SKM-1 treated with dmso at 0.1 percent for 144 hours (cell line): ENCODE measurements at regions not wholly inside any gene's neighbourhood (a gene's known extent, or its start where the extent isn't known, plus 50 kb on each side); places are given as distances from the start of the nearest gene placed in this dataset.

Experiments
- DNase-seq: peaks from one replicate; lab custom pipeline; 2025; ENCODE audit not compliant: unreplicated experiment; lab: John Stamatoyannopoulos, UW

DNA sequence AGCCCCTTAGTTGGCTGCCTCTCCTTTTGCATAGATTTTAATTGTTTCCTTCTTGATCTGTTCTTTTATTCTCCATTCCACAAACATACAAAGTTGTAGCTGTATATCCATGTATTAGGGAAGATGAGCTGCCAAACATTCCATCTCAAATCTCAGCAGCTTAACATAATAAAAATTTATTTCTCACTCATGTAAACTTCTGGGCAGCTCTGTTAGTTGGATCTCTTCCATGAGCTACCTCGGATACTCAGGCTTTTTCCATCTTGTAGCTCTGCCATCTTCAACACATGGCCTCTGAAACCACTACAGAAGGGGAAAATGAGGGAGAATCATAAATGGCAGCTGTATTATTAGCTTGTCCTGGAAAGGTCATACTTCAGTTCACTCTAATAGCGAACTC is 149.4 kb upstream of the BMP2 start:
- no peak for DNase-seq

GRCh38 chr20:6616421-6616820 is 151.1 kb upstream of the BMP2 start:
- DNase-seq: no peak

DNA sequence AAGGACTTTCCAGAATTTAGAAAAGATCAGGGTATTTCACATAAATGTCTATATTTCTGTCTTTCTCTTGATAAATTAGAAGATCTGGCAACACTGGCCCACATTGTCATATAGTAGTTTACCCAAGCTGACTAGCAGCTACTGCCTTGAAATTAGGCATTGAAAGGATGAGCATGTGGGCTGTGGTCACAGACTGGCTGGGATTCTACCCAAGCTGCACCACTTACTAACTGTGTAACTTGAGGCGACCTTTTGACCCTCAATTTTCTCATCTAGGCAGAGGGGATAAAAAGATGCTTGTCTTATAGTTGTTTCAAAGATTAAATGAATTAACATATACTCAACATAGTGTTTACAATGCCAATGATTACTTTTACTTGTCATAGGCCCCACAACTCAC is 152.7 kb upstream of the BMP2 start:
- DNase-seq: no peak

- DNase-seq: no peak
Measured at GRCh38 chr20:6613280-6613861, 154.1 kb upstream of the BMP2 start.

DNA sequence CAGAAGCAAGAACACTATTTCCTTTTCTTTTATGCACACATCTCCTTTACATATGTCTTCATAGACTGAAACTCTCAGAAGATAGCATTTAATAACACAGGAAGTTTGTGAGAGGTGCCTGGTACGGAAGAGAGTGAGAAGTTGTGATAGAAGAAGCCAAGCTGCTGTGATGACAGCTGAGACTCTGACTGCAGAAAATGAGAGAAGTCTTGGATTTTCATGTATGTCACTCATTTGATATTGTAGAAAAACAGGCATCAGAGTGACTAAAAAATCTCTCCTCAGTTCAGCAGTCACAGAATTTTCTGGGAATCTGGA is 154.9 kb upstream of the BMP2 start:
- no peak for DNase-seq

- DNase-seq: no peak
Measured at GRCh38 chr20:6611911-6612605, 155.4 kb upstream of the BMP2 start.

- DNase-seq: no peak
Measured at GRCh38 chr20:6606651-6607050, 160.8 kb upstream of the BMP2 start.

GRCh38 chr20:6605055-6605935 is 162.2 kb upstream of the BMP2 start:
- no peak for DNase-seq

DNA sequence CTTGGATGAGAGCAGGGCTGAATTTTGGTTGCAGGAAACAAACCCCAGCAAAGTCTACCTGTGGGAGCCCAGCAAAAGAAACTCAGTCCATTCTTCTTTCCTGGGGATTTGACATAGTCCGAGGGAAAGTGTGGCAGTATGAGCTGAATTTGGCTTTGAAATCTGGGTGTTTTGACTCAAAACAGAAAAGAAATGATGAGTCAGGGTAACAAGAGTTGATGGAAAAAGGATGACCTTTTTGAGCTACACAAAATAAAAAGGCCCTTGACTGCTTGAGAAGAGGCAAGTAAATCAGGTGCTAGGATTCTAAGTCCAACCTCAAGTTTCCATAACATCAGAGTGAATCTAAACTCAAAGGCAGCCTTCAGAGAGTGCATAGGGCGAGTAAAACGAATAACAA is 163.3 kb upstream of the BMP2 start:
- no peak for DNase-seq

DNA sequence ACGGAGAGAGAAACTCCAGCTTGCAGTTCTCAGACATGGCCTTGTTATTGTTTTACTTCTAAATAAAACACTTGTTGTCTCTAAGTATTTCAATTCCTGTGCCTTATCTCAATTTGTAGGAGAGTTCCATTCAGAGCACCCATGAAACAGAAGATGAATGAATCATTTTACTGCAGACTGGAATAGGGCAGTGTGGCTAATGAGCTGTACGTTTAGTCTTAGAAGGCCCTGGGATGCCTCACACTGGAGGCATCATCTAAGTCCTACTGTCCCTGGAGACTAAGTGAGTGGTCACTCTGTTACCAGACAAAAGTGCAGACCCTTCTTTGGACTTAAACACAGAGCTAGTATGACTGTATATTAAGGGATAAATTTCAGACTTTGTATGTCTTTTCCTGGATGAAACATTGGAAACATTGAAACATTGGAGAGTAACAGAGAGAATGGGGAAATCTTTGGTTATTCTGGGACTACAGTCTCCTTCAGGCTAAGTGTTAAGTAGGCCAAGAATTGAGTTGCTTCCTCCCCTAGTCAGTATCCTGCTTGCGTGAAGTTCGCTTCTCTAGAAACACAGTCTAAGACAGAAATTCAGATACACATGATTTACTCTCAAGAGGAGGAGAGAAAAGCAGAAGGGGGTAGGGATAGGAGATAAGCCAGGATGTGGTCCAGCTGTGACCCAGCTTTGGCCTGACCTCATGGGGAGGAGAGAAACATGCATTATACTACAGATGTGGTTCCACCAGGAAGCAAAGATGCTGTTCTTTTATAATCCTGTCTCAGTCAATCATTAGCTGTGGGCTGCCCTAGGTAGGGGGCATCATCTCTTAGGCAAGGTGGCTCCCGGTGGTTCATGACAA is 167.4 kb upstream of the BMP2 start:
- no peak for DNase-seq

DNA sequence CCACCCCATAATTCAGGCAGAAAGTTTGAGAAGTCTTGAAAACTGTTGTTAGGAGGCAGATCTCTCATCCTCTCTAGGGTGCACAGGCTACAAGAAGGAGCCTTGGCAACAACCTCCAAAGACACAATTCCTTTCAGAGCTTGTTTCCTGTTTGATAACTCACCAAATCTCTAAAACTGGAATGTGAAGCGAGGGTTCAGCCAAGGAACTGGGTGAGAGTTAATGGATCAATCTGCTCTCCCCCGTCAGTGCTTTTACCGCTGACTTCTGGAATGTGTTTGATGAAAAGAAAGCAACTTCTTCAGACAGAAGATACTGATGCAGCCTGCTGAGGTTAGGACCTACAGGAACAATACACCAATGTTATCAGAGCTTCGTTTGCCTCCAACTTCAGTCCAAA is 171.8 kb upstream of the BMP2 start:
- no peak for DNase-seq

GRCh38 chr20:6590891-6591637 is 176.4 kb upstream of the BMP2 start:
- no peak for DNase-seq

DNA sequence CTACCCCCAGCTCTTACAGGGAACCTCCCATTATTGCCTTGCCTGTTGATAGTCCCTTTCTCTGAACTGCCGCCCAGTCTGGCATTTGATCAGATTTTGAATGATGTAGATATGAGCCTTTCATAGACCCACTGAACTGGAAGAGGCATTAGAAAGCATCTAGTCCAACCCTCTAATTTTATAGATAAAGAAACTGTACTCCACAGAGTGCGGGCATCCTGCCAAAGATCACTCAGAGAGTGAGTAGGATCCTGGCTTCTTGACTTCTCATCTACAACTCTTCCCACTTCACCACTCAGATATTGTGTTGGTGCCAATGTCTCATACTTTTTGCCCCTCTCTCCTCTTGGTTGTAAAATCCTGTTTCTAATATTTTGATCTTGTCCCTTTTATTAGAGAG is 179.2 kb upstream of the BMP2 start:
- DNase-seq: no peak

DNA sequence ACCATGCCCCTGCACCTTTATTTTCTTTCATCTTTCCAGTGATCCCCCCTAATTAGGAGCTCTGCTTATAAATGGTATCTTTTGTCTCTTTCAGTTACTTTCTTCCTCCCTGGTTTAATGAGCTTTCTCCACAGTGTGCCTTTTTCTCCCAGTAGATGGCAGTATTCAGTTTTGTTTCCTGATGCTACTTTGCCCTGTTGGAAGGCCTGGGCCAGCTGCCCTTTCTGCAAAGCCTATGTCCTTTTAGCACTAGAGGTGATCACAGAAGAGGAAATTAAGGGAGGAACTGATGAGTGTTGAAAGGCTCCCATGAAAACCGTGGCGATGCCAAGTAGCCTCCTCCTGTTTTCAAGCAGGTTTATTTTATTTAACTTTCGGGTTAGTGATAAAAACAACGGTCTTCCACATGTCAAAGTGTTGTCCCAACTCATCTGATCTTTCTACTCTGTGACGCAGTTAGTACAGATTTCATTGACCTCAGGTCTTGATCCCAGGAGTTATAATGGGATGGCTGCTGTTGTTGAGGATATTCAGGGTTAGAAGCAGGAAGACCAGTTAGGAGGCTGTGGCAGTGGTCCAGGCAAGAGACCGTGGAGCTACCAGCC is 184.2 kb upstream of the BMP2 start:
- DNase-seq: peak; percentile 41

- no peak for DNase-seq
Measured at GRCh38 chr20:6582449-6582848, 185.0 kb upstream of the BMP2 start.

DNA sequence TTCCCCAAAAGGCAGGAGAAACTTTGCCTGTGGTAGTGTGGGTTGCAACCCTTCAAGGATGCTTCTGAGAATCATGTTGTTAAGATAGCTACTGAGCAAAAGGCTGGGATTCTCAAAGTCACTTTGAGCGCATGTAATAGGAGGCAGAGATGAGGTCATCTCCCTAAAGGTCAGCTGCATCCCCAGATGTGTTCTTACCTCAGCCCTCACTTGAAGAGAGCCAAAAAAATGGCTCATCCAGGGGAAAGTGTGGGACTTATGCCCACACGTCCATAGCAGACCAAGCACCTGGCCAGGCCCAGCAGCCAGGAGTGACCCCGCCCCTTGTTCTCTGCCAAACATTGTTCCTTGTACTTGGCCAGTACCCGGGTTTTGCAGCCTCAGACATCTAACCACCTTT is 187.0 kb upstream of the BMP2 start:
- DNase-seq: no peak

GRCh38 chr20:6579824-6580223 is 187.7 kb upstream of the BMP2 start:
- no peak for DNase-seq

DNA sequence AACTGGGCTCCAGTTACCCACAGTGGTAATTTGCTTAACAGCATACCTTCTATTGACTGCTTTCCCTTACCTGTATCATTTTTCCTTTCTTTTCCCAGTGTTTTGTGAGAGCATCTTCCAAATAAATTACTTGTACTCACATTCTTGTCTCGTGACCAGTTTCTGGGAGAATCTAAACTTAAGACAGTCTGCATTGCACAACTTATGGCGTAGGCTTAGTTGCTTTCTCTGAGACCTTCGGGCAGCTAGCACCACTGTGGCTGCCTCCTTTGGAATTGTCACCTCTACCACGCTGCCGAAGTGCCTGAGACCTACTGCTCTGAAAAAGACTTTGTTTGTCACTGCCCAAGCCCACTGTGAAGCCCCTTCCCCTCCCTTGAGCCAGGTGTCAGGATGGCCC is 188.1 kb upstream of the BMP2 start:
- DNase-seq: no peak

DNA sequence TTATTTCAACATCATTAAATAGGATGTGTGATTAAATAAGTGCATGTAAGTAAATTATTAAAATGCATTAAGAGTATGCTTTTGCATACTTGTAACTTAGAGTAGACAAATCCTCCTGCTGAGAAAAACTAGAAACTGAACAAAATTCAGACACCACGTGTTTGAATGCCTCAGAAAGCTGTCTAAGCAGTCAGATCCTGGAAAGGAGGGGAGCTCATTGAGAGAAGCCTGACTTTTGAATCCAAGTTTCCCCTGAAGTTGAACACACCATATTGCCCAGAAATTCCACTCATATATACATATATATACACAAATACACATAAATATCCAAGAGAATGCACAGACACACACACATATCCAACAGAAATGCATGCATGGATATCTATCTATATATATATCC is 190.0 kb upstream of the BMP2 start:
- DNase-seq: no peak

GRCh38 chr20:6576726-6577125 is 190.8 kb upstream of the BMP2 start:
- no peak for DNase-seq
